Activated B cell treated with CpG ODN at 0.5 μM for 24 hours (primary cell): ENCODE measurements at regions not wholly inside any gene's neighbourhood (a gene's known extent, or its start where the extent isn't known, plus 50 kb on each side); places are given as distances from the start of the nearest gene placed in this dataset.
"Not testable (repeated sequence)": the region's sequence is repeated elsewhere in the genome, so short reads cannot be mapped to it uniquely, and the experiment has no call there.

Experiments used
- ATAC-seq: fragments of 200-7000 bp; cut with Tn5 transposase; one replicate; pipeline ENCODE4 v1.10.0; 2021; ENCODE audit warnings: low read depth, mild to moderate bottlenecking, moderate library complexity
- CTCF ChIA-PET: fragments of 350-600 bp; sonication (Branson Sonifier 250); formaldehyde crosslinking; loops from one replicate; lab custom pipeline; 2021; ENCODE audit warnings: antibody characterized with exemption; lab: Charles Lee
- POLR2A ChIA-PET: fragments of 350-600 bp; sonication (Branson Sonifier 250); formaldehyde crosslinking; loops from one replicate; lab custom pipeline; 2021; ENCODE audit warnings: antibody characterized with exemption; lab: Charles Lee
- DNase-seq: peaks from one replicate; pipeline ENCODE4 v3.0.0; 2022
- H3K27ac Mint-ChIP-seq: one replicate; pipeline ENCODE4 v1.8.0; 2020; ENCODE audit warnings: mixed read lengths
- H3K27me3 Mint-ChIP-seq: one replicate; pipeline ENCODE4 v1.8.0; 2021; ENCODE audit warnings: mixed read lengths
- H3K36me3 Mint-ChIP-seq: one replicate; pipeline ENCODE4 v1.8.0; 2021; ENCODE audit warnings: low read depth, mixed read lengths
- H3K4me1 Mint-ChIP-seq: one replicate; pipeline ENCODE4 v1.8.0; 2021; ENCODE audit warnings: mixed read lengths
- H3K4me3 Mint-ChIP-seq: one replicate; pipeline ENCODE4 v1.8.0; 2020; ENCODE audit warnings: mild to moderate bottlenecking, mixed read lengths
- H3K9me3 Mint-ChIP-seq: one replicate; pipeline ENCODE4 v1.8.0; 2020; ENCODE audit warnings: mixed read lengths
- CTCF ChIP-seq: fragments of 200-600 bp; IDR thresholded peaks from one replicate; pipeline ENCODE4 v1.8.0; 2022; ENCODE audit warnings: antibody characterized with exemption, mild to moderate bottlenecking
- intact Hi-C: fragments of 100-400 bp; cut with micrococcal nuclease; formaldehyde crosslinking; loops from one replicate; pipeline ENCODE4 v1.15.1; 2024

GRCh38 chr5:62214701-62215100, 91.3 kb upstream of the KIF2A start:
- DNase-seq = no peak
- no peak for TF ChIP-seq CTCF
- Mint-ChIP-seq H3K9me3 (no peaks in the 10 kb centered on the region), H3K27ac (no peak overlapping the region), H3K4me3 (no peak overlapping the region), H3K4me1 (no peaks in the 10 kb centered on the region), H3K36me3 (no peaks in the 10 kb centered on the region), H3K27me3 (peaks cover 7% of the 10 kb centered on the region)
- CTCF ChIA-PET = no interaction called here
- no peak for ATAC-seq
- intact Hi-C loops = no loop called here
- POLR2A ChIA-PET = no interaction called here

GRCh38 chr5:62216603-62217002, 89.4 kb upstream of the KIF2A start:
- H3K4me3 Mint-ChIP-seq, H3K27ac Mint-ChIP-seq, ATAC-seq, H3K9me3 Mint-ChIP-seq, H3K36me3 Mint-ChIP-seq, intact Hi-C loops, CTCF ChIA-PET, H3K27me3 Mint-ChIP-seq, POLR2A ChIA-PET, H3K4me1 Mint-ChIP-seq, DNase-seq: not testable (repeated sequence)

GRCh38 chr5:62217095-62217494, 88.9 kb upstream of the KIF2A start:
- H3K27me3 Mint-ChIP-seq, H3K9me3 Mint-ChIP-seq, ATAC-seq, CTCF ChIA-PET, DNase-seq, H3K36me3 Mint-ChIP-seq, H3K27ac Mint-ChIP-seq, H3K4me1 Mint-ChIP-seq, intact Hi-C loops, H3K4me3 Mint-ChIP-seq, POLR2A ChIA-PET: not testable (repeated sequence)

- H3K4me1 Mint-ChIP-seq, H3K36me3 Mint-ChIP-seq, intact Hi-C loops, CTCF ChIA-PET, H3K9me3 Mint-ChIP-seq, ATAC-seq, H3K27me3 Mint-ChIP-seq, DNase-seq, H3K27ac Mint-ChIP-seq, H3K4me3 Mint-ChIP-seq, POLR2A ChIA-PET: not testable (repeated sequence)
Observed at GRCh38 chr5:62218860-62219259, 87.1 kb upstream of the KIF2A start.

GRCh38 chr5:62221881-62222280, 84.1 kb upstream of the KIF2A start:
- peaks cover 12% of the 10 kb centered on the region for H3K4me1 Mint-ChIP-seq
- DNase-seq, H3K36me3 Mint-ChIP-seq, POLR2A ChIA-PET, H3K4me3 Mint-ChIP-seq, intact Hi-C loops, ATAC-seq, H3K27ac Mint-ChIP-seq, H3K27me3 Mint-ChIP-seq, H3K9me3 Mint-ChIP-seq: not testable (repeated sequence)
- CTCF ChIA-PET = interaction anchor here (1.7 kb wide), 1 partner anchor 133 kb away, joined by 3 read pairs; no protein-coding TSS in a partner anchor

- POLR2A ChIA-PET, H3K9me3 Mint-ChIP-seq, H3K27ac Mint-ChIP-seq, H3K36me3 Mint-ChIP-seq, H3K27me3 Mint-ChIP-seq, DNase-seq, ATAC-seq, H3K4me3 Mint-ChIP-seq, intact Hi-C loops: not testable (repeated sequence)
- CTCF ChIA-PET = interaction anchor here (1.7 kb wide), 1 partner anchor 133 kb away, joined by 3 read pairs; no protein-coding TSS in a partner anchor
- H3K4me1 Mint-ChIP-seq = peaks cover 12% of the 10 kb centered on the region
Observed at GRCh38 chr5:62222305-62222704, 83.7 kb upstream of the KIF2A start.

GRCh38 chr5:62223312-62223670, 82.7 kb upstream of the KIF2A start:
- ChIA-PET POLR2A (interaction anchor here (0.6 kb wide), 1 partner anchor 166 kb away, joined by 3 read pairs; no protein-coding TSS in a partner anchor), CTCF (interaction anchor here (0.7 to 2.5 kb wide), 3 partner anchors 10 to 131 kb away, joined by 3 to 42 read pairs (median 3); no protein-coding TSS in a partner anchor)
- DNase-seq (peak; percentile 31), ATAC-seq (peak; percentile 95)
- peak overlapping the region; percentile 73 for H3K4me3 Mint-ChIP-seq
- H3K9me3 Mint-ChIP-seq, H3K36me3 Mint-ChIP-seq, H3K27me3 Mint-ChIP-seq, H3K27ac Mint-ChIP-seq, intact Hi-C loops: not testable (repeated sequence)
- peaks cover 12% of the 10 kb centered on the region for H3K4me1 Mint-ChIP-seq

- H3K27ac Mint-ChIP-seq, H3K4me3 Mint-ChIP-seq, H3K9me3 Mint-ChIP-seq, ATAC-seq, H3K27me3 Mint-ChIP-seq, DNase-seq, H3K36me3 Mint-ChIP-seq: not testable (repeated sequence)
- POLR2A ChIA-PET = interaction anchor here (1.2 kb wide), 1 partner anchor 179 kb away, joined by 3 read pairs; the partner anchor contains the start of gene DIMT1
- intact Hi-C loops = loop anchor here (1.0 kb wide), 1 partner anchor 129 kb away; no protein-coding TSS in a partner anchor
- CTCF ChIA-PET = interaction anchor here (0.7 to 2.5 kb wide), 3 partner anchors 81 to 163 kb away, joined by 3 to 42 read pairs (median 4); partner anchors contain the start of gene KIF2A
- peaks cover 12% of the 10 kb centered on the region for H3K4me1 Mint-ChIP-seq
Observed at GRCh38 chr5:62224987-62225601, 80.9 kb upstream of the KIF2A start.

GRCh38 chr5:62230876-62231388, 75.1 kb upstream of the KIF2A start:
- H3K4me3 Mint-ChIP-seq, H3K27me3 Mint-ChIP-seq, DNase-seq, CTCF ChIA-PET, H3K27ac Mint-ChIP-seq, POLR2A ChIA-PET, intact Hi-C loops, H3K4me1 Mint-ChIP-seq, ATAC-seq, H3K9me3 Mint-ChIP-seq, H3K36me3 Mint-ChIP-seq: not testable (repeated sequence)
